GM18909 (cell line): ENCODE measurements at regions not wholly inside any gene's neighbourhood (a gene's known extent, or its start where the extent isn't known, plus 50 kb on each side); places are given as distances from the start of the nearest gene placed in this dataset.

Experiments used
- ATAC-seq: cut with Tn5 transposase; IDR thresholded peaks from one replicate; pipeline ENCODE4 v1.9.1; 2021; ENCODE audit warnings: mild to moderate bottlenecking; ENCODE audit not compliant: unreplicated experiment, poor library complexity

- ATAC-seq: no peak
Measured at GRCh38 chr2:104654811-104655210, 199.1 kb upstream of the POU3F3 start.

GRCh38 chr2:104656571-104657163 lies 197.2 kb upstream of the POU3F3 start:
- ATAC-seq: no peak

- ATAC-seq: no peak
Measured at GRCh38 chr2:104658144-104658835, 195.6 kb upstream of the POU3F3 start.

- no peak for ATAC-seq
Measured at GRCh38 chr2:104658904-104659591, 194.9 kb upstream of the POU3F3 start.

GRCh38 chr2:104660991-104661390 lies 192.9 kb upstream of the POU3F3 start:
- no peak for ATAC-seq

GRCh38 chr2:104664672-104665071 lies 189.2 kb upstream of the POU3F3 start:
- ATAC-seq: no peak

- no peak for ATAC-seq
Measured at GRCh38 chr2:104668631-104669030, 185.3 kb upstream of the POU3F3 start.

- no peak for ATAC-seq
Measured at GRCh38 chr2:104673225-104673624, 180.7 kb upstream of the POU3F3 start.

GRCh38 chr2:104678181-104678580 lies 175.7 kb upstream of the POU3F3 start:
- no peak for ATAC-seq

- no peak for ATAC-seq
Measured at GRCh38 chr2:104685591-104685990, 168.3 kb upstream of the POU3F3 start.

- no peak for ATAC-seq
Measured at GRCh38 chr2:104687147-104687546, 166.8 kb upstream of the POU3F3 start.

- ATAC-seq: no peak
Measured at GRCh38 chr2:104690255-104690984, 163.5 kb upstream of the POU3F3 start.

- ATAC-seq: no peak
Measured at GRCh38 chr2:104698276-104698675, 155.6 kb upstream of the POU3F3 start.

GRCh38 chr2:104701411-104701911 lies 152.5 kb upstream of the POU3F3 start:
- ATAC-seq: no peak

- no peak for ATAC-seq
Measured at GRCh38 chr2:104702031-104702850, 151.7 kb upstream of the POU3F3 start.

GRCh38 chr2:104703669-104704068 lies 150.2 kb upstream of the POU3F3 start:
- no peak for ATAC-seq

- ATAC-seq: no peak
Measured at GRCh38 chr2:104704496-104705245, 149.2 kb upstream of the POU3F3 start.

- ATAC-seq: no peak
Measured at GRCh38 chr2:104707056-104707455, 146.9 kb upstream of the POU3F3 start.

GRCh38 chr2:104708967-104709366 lies 144.9 kb upstream of the POU3F3 start:
- no peak for ATAC-seq
